Hematopoietic multipotent progenitor cell treated with erythropoietin and hydrocortisone succinate and interleukin-3 and kit ligand, for 17 days (in vitro differentiated cells): ENCODE measurements at regions not wholly inside any gene's neighbourhood (a gene's known extent, or its start where the extent isn't known, plus 50 kb on each side); places are given as distances from the start of the nearest gene placed in this dataset.
"Not testable (repeated sequence)": the region's sequence is repeated elsewhere in the genome, so short reads cannot be mapped to it uniquely, and the experiment has no call there.

Experiments
- DNase-seq: peaks from one replicate; pipeline ENCODE4 v3.0.0-alpha.2; 2015; ENCODE audit warnings: low spot score

GRCh38 chr9:108277216-108277615, 578.6 kb downstream of the ACTL7B start:
- DNase-seq: no peak

- DNase-seq: no peak
These were observed 579.9 kb downstream of the ACTL7B start for GRCh38 chr9:108275906-108276305.

GRCh38 chr9:108274971-108275370, 580.8 kb downstream of the ACTL7B start:
- DNase-seq: no peak

- no peak for DNase-seq
These were observed 581.8 kb downstream of the ACTL7B start for GRCh38 chr9:108273988-108274387.

GRCh38 chr9:108272349-108272899, 583.4 kb downstream of the ACTL7B start:
- DNase-seq: peak; percentile 61

GRCh38 chr9:108271646-108272348, 584.0 kb downstream of the ACTL7B start:
- DNase-seq: no peak

- no peak for DNase-seq
These were observed 584.5 kb downstream of the ACTL7B start for GRCh38 chr9:108271236-108271635.

GRCh38 chr9:108270561-108270960, 585.2 kb downstream of the ACTL7B start:
- DNase-seq: no peak

GRCh38 chr9:108270051-108270450, 585.7 kb downstream of the ACTL7B start:
- DNase-seq: no peak

- no peak for DNase-seq
These were observed 586.4 kb downstream of the ACTL7B start for GRCh38 chr9:108269371-108269770.

- no peak for DNase-seq
These were observed 590.7 kb downstream of the ACTL7B start for GRCh38 chr9:108265065-108265464.

- no peak for DNase-seq
These were observed 591.7 kb downstream of the ACTL7B start for GRCh38 chr9:108264093-108264492.

GRCh38 chr9:108262836-108263235, 593.0 kb downstream of the ACTL7B start:
- no peak for DNase-seq

- DNase-seq: no peak
These were observed 595.7 kb downstream of the ACTL7B start for GRCh38 chr9:108259917-108260675.

- no peak for DNase-seq
These were observed 597.1 kb downstream of the ACTL7B start for GRCh38 chr9:108258640-108259039.

- DNase-seq: no peak
These were observed 598.4 kb downstream of the ACTL7B start for GRCh38 chr9:108257382-108257781.

GRCh38 chr9:108254236-108254635, 601.5 kb downstream of the ACTL7B start:
- DNase-seq: no peak

GRCh38 chr9:108247391-108247790, 608.4 kb downstream of the ACTL7B start:
- not testable (repeated sequence) for DNase-seq

GRCh38 chr9:108245901-108246300, 609.9 kb downstream of the ACTL7B start:
- DNase-seq: no peak

- no peak for DNase-seq
These were observed 610.5 kb downstream of the ACTL7B start for GRCh38 chr9:108245331-108245730.

- no peak for DNase-seq
These were observed 611.1 kb downstream of the ACTL7B start for GRCh38 chr9:108244686-108245085.

GRCh38 chr9:108241384-108242073, 614.3 kb downstream of the ACTL7B start:
- DNase-seq: no peak
